Effector memory CD4-positive, alpha-beta T cell (primary cell): ENCODE measurements at regions not wholly inside any gene's neighbourhood (a gene's known extent, or its start where the extent isn't known, plus 50 kb on each side); places are given as distances from the start of the nearest gene placed in this dataset.
"Not testable (repeated sequence)": the region's sequence is repeated elsewhere in the genome, so short reads cannot be mapped to it uniquely, and the experiment has no call there.

Experiments used
- DNase-seq, 3 donors: peaks; one replicate each; pipeline ENCODE4 v3.0.0-alpha.2; 2020
- H3K27ac ChIP-seq: 2 replicates; pipeline ENCODE4 v1.7.0; 2013; ENCODE audit warnings: mild to moderate bottlenecking, low read length, moderate library complexity; ENCODE audit not compliant: insufficient read depth, poor library complexity, severe bottlenecking
- H3K27me3 ChIP-seq: replicated peaks from 2 replicates; pipeline ENCODE4 v1.7.0; 2013; ENCODE audit warnings: mild to moderate bottlenecking, low read length; ENCODE audit not compliant: insufficient read depth, control insufficient read depth, poor library complexity, severe bottlenecking
- H3K36me3 ChIP-seq: 2 replicates; pipeline ENCODE4 v1.7.0; 2013; ENCODE audit warnings: mild to moderate bottlenecking, low read length, moderate library complexity; ENCODE audit not compliant: control insufficient read depth, insufficient read depth
- H3K4me1 ChIP-seq: 2 replicates; pipeline ENCODE4 v1.7.0; 2013; ENCODE audit warnings: low read length, mild to moderate bottlenecking; ENCODE audit not compliant: control insufficient read depth, insufficient read depth, poor library complexity, severe bottlenecking
- H3K4me3 ChIP-seq: 2 replicates; pipeline ENCODE4 v1.7.0; 2013; ENCODE audit warnings: low read length, low read depth, mild to moderate bottlenecking; ENCODE audit not compliant: insufficient read depth, poor library complexity, severe bottlenecking
- H3K9me3 ChIP-seq: 2 replicates; pipeline ENCODE4 v1.7.0; 2013; ENCODE audit warnings: mild to moderate bottlenecking, low read length, moderate library complexity; ENCODE audit not compliant: control insufficient read depth

DNA sequence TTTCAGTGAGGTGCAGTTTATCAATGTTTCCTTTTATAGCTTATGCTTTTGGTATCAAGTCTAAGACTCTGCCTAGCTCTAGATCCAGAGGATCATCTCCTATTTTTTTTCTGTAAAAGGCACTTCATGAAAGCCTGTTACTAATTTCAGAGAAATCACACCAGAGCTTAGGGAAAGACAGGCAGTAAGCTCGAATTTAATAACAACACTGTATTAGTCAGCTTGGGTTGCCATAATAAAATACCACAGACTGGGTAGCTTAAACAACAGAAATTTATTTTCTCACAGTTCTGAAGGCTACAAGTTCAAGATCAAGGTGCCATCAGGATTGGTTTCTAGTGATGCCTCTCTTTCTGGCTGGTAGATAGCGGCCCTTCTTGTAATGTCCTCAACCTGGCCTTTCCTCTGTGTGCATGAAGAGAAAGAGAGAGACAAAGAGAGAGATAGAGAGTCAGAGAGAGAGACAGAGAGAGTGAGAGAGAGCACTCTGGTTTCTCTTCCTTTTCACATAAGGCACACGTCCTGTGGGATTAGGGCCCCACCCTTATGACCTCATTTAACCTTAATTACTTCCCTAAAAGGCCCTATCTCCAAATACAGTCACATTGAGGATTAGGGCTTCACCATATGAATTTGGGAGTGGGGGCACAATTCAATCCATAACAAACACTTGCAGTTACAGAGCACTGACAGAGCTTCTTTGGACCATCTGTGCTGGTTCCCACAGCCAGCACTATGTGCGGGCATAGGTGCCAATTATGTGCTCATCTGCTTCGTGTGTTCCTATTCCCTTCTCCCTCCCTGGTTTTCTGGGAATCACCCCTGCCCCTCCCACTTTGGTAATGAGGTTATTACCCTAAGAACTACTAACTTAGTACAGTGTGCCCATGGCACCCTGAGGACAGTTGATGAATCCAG, 114.8 kb upstream of the MED14 start:
- DNase-seq: no peak
- H3K4me1 ChIP-seq: no peaks in the 10 kb centered on the region
- no peaks in the 10 kb centered on the region for H3K9me3 ChIP-seq
- no peaks in the 10 kb centered on the region for H3K27me3 ChIP-seq
- no peaks in the 10 kb centered on the region for H3K36me3 ChIP-seq
- H3K27ac ChIP-seq: no peak overlapping the region
- H3K4me3 ChIP-seq: no peak overlapping the region

GRCh38 chrX:40852586-40852985, 117.2 kb upstream of the MED14 start:
- Histone ChIP-seq H3K9me3 (no peaks in the 10 kb centered on the region), H3K4me3 (no peak overlapping the region), H3K4me1 (no peaks in the 10 kb centered on the region), H3K27ac (no peak overlapping the region), H3K27me3 (no peaks in the 10 kb centered on the region), H3K36me3 (no peaks in the 10 kb centered on the region)
- DNase-seq: no peak

DNA sequence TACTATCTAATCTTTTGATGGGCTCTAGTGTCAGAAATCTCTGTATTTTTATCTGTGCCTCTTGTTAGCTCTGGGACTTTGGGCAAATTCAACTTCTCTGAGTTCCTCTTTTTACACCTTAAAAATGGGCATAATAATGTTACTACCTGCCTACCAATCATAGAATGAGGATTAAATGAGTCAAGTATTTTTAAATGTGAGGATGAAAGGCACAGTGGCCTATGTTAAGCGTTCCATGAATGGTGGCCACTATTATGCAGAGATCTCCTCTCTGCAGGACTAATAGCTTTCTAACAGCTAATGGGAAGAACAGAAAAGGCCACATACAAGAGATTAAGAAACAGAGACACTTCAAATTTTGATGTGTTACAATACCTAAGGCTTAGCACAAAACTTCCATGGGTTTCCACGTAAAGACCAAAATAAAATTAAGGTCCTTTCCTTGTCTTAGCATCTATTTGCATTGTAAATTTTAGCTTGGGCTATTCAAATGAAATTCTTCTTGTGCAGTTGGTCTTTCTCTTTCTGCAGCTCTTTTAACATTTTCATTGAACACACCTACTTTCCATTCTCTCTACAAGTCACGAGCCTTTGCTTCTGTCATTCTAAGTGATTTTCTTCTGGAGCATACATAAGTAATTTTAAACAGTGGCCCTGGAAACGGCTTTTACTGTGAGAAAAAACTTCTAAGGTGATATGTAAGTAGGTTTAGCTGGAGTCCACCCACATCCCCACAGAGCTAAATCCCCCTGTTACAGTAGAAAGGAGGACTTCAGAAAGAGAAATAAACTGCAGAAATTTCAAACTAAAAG, 117.9 kb upstream of the MED14 start:
- H3K36me3 ChIP-seq: no peaks in the 10 kb centered on the region
- no peak for DNase-seq

GRCh38 chrX:40853816-40854123, 118.4 kb upstream of the MED14 start:
- no peak overlapping the region for H3K27ac ChIP-seq

More for the DNA sequence above, 117.9 kb upstream of the MED14 start:
- Histone ChIP-seq H3K4me1 (no peaks in the 10 kb centered on the region), H3K4me3 (no peak overlapping the region), H3K9me3 (no peaks in the 10 kb centered on the region), H3K27me3 (no peaks in the 10 kb centered on the region), H3K27ac (no peak overlapping the region)

DNA sequence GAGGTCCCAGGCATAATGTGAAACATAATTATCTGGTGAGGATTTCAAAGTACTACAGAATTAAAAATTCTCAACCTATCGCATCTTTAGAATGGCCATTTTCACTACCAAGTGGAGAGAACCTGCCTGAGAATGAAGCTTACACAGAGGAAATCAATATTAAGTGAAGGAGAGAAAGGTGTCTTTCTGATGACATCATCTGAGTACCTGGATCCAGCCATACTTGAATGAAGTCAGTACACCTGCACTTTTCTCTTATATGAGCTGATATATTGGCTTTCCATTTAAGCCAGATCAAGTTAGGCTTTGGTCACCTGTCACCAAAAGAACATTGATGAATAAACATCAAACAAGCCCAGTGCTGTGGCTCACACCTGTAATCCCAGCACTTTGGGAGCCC, 118.9 kb upstream of the MED14 start:
- no peaks in the 10 kb centered on the region for H3K9me3 ChIP-seq
- no peaks in the 10 kb centered on the region for H3K27me3 ChIP-seq
- no peak for DNase-seq
- H3K4me1 ChIP-seq: no peaks in the 10 kb centered on the region
- no peaks in the 10 kb centered on the region for H3K36me3 ChIP-seq
- no peak overlapping the region for H3K4me3 ChIP-seq
- H3K27ac ChIP-seq: no peak overlapping the region

More at GRCh38 chrX:40853816-40854123, 118.4 kb upstream of the MED14 start:
- DNase-seq: no peak
- H3K4me1 ChIP-seq: no peaks in the 10 kb centered on the region
- no peak overlapping the region for H3K4me3 ChIP-seq
- no peaks in the 10 kb centered on the region for H3K36me3 ChIP-seq
- H3K9me3 ChIP-seq: no peaks in the 10 kb centered on the region
- no peaks in the 10 kb centered on the region for H3K27me3 ChIP-seq

- H3K4me3 ChIP-seq: no peak overlapping the region
- no peak overlapping the region for H3K27ac ChIP-seq
- H3K36me3 ChIP-seq: no peaks in the 10 kb centered on the region
- no peaks in the 10 kb centered on the region for H3K9me3 ChIP-seq
- no peaks in the 10 kb centered on the region for H3K4me1 ChIP-seq
- no peak for DNase-seq
- H3K27me3 ChIP-seq: no peaks in the 10 kb centered on the region
Observed at GRCh38 chrX:40855411-40855810, 120.1 kb upstream of the MED14 start.

DNA sequence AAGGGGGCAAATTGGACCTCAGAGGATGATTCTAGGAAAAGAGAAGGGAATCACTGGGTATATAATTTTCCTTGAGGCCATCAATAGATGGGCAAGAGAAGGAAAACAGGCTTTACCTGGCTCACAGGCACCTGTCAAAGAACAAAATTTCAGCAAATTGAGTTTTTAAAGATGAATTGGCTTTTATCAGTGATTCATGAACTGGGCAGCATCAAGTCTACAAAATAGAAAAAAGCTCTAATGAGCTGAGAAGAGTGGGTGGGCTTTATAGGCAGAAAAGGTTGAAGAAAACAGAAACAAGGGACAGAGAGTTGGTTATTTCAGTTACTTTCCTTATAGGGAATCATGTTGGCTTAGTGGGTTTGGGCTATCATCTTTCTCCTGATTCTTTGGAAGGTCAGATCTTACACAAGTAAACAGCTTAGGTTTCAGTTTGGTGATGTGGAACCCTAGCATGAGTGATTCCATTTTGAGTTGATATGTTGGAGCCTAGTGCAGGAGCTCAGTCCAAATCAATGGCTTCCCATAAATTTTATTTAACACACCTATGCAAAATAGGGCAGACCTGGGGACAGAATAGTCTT, 120.7 kb upstream of the MED14 start:
- no peaks in the 10 kb centered on the region for H3K9me3 ChIP-seq
- no peak for DNase-seq
- no peaks in the 10 kb centered on the region for H3K27me3 ChIP-seq
- H3K27ac ChIP-seq: no peak overlapping the region
- no peak overlapping the region for H3K4me3 ChIP-seq
- no peaks in the 10 kb centered on the region for H3K4me1 ChIP-seq
- no peaks in the 10 kb centered on the region for H3K36me3 ChIP-seq

DNA sequence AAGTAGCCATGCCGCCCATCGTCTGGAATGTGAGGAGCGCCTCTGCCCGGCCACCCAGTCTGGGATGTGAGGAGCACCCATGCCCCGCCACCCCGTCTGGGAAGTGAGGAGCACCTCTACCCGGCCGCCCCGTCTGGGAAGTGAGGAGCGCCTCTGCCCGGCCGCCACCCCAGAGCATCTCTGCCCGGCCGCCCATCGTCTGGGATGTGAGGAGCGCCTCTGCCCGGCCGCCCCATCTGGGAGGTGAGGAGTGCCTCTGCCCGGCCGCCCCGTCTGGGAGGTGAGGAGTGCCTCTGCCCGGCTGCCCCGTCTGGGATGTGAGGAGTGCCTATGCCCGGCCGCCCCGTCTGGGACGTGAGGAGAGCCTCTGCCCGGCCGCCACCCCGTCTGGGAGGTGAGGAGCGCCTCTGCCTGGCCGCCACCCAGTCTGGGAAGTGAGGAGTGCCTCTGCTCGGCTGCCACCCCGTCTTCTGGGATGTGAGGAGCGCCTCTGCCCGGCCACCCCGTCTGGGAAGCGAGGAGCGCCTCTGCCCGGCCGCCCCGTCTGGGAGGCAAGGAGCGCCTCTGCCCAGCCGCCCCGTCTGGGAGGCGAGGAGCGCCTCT, 126.7 kb upstream of the MED14 start:
- DNase-seq, H3K9me3 ChIP-seq, H3K27ac ChIP-seq, H3K27me3 ChIP-seq, H3K4me3 ChIP-seq, H3K4me1 ChIP-seq, H3K36me3 ChIP-seq: not testable (repeated sequence)

GRCh38 chrX:40863260-40863659, 127.9 kb upstream of the MED14 start:
- not testable (repeated sequence) for H3K4me1 ChIP-seq, H3K36me3 ChIP-seq, H3K27me3 ChIP-seq, H3K27ac ChIP-seq, H3K9me3 ChIP-seq, H3K4me3 ChIP-seq, DNase-seq
